ENCODE measurements at regions not wholly inside any gene's neighbourhood (a gene's known extent, or its start where the extent isn't known, plus 50 kb on each side); places are given as distances from the start of the nearest gene placed in this dataset.

DNA sequence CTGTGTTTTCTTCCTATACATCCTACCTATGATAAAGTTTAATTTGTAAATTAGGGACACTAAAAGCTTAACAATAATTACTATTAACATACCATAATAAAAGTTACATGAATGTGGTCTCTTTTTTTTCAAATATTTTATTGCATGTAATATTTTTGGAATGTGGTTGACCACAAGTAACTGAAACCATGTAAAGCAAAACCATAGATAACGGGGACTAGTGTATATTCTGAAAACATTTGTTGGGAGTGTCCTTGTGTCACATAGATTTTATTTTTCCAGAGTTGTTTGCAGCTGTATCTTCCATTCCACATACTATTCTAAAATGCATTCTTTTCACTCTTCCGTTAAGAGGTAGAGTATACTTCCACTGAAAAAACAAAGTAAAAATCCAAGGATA lies 200.4 kb downstream of the KIF18A start (continued):
- no peak for TF ChIP-seq CHD1 (IDR thresholded peaks at IDR 0.05; ENCODE audit: low read depth, low read length)
